Nephron (organoid): ENCODE measurements at regions not wholly inside any gene's neighbourhood (a gene's known extent, or its start where the extent isn't known, plus 50 kb on each side); places are given as distances from the start of the nearest gene placed in this dataset.

Experiments
- H3K27ac Mint-ChIP-seq, 3 experiments: 2 replicates each; pipeline ENCODE4 v1.8.0; 2020; ENCODE audit warnings: mixed read lengths in 3 of 3, mild to moderate bottlenecking in 2 of 3, moderate library complexity in 1 of 3
- H3K27me3 Mint-ChIP-seq: 2 replicates; pipeline ENCODE4 v1.8.0; 2021; ENCODE audit warnings: low read depth, mild to moderate bottlenecking, moderate library complexity, mixed read lengths
- H3K36me3 Mint-ChIP-seq: 2 replicates; pipeline ENCODE4 v1.8.0; 2020; ENCODE audit warnings: low read depth, mixed read lengths
- H3K4me1 Mint-ChIP-seq: 2 replicates; pipeline ENCODE4 v1.8.0; 2020; ENCODE audit warnings: mixed read lengths
- H3K4me3 Mint-ChIP-seq, 3 experiments: 2 replicates each; pipeline ENCODE4 v1.8.0; 2020; ENCODE audit warnings: mild to moderate bottlenecking in 3 of 3, mixed read lengths in 3 of 3, moderate library complexity in 2 of 3
- H3K9me3 Mint-ChIP-seq: 2 replicates; pipeline ENCODE4 v1.8.0; 2020; ENCODE audit warnings: mixed read lengths
- TF ChIP-seq, protein P1 (sequence below), 3 experiments: fragments of 200-600 bp; sonication (generic); IDR thresholded peaks; one replicate each; pipeline ENCODE4 v1.5.0; 2021; ENCODE audit warnings: antibody characterized with exemption in 3 of 3; ENCODE audit not compliant: unreplicated experiment in 3 of 3

DNA sequence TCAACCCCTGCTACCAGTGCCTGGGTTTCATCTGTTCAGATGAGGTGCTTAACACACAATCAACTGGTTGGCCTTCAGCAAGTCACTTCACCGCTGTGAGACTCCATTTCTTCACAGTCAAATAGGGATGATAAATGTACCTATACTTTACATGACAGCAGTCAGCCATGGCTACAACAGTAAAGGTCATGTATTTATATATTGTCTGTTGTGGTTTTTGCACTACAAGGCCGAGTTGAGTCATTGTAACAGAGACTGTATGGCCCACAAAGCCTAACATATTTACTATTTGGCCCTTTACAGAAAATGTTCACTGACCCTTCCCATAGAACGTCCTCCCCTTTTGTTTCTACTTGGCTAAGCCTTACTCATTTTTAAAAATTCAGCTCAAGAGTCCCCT, 404.6 kb upstream of the F9 start:
- no peaks in the 10 kb centered on the region for H3K36me3 Mint-ChIP-seq
- H3K27me3 Mint-ChIP-seq: no peaks in the 10 kb centered on the region
- TF ChIP-seq, protein P1, sequence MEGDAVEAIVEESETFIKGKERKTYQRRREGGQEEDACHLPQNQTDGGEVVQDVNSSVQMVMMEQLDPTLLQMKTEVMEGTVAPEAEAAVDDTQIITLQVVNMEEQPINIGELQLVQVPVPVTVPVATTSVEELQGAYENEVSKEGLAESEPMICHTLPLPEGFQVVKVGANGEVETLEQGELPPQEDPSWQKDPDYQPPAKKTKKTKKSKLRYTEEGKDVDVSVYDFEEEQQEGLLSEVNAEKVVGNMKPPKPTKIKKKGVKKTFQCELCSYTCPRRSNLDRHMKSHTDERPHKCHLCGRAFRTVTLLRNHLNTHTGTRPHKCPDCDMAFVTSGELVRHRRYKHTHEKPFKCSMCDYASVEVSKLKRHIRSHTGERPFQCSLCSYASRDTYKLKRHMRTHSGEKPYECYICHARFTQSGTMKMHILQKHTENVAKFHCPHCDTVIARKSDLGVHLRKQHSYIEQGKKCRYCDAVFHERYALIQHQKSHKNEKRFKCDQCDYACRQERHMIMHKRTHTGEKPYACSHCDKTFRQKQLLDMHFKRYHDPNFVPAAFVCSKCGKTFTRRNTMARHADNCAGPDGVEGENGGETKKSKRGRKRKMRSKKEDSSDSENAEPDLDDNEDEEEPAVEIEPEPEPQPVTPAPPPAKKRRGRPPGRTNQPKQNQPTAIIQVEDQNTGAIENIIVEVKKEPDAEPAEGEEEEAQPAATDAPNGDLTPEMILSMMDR (IDR thresholded peaks at IDR 0.05; ENCODE audit: unreplicated experiment in 3 of 3): no peak
- no peaks in the 10 kb centered on the region for H3K4me1 Mint-ChIP-seq
- no peak overlapping the region for H3K4me3 Mint-ChIP-seq
- H3K27ac Mint-ChIP-seq: no peak overlapping the region
- no peaks in the 10 kb centered on the region for H3K9me3 Mint-ChIP-seq

- TF ChIP-seq, protein P1 (IDR thresholded peaks at IDR 0.05; ENCODE audit: unreplicated experiment in 3 of 3): no peak
- Mint-ChIP-seq H3K4me1 (no peaks in the 10 kb centered on the region), H3K27ac (no peak overlapping the region), H3K9me3 (no peaks in the 10 kb centered on the region), H3K36me3 (no peaks in the 10 kb centered on the region), H3K4me3 (no peak overlapping the region), H3K27me3 (peaks cover 3% of the 10 kb centered on the region)
Measured at GRCh38 chrX:139121616-139122286, 408.8 kb upstream of the F9 start.

GRCh38 chrX:139120760-139121159, 409.2 kb upstream of the FGF13 start:
- TF ChIP-seq, protein P1 (IDR thresholded peaks at IDR 0.05; ENCODE audit: unreplicated experiment in 3 of 3): no peak
- Mint-ChIP-seq H3K36me3 (no peaks in the 10 kb centered on the region), H3K4me1 (no peaks in the 10 kb centered on the region), H3K27ac (no peak overlapping the region), H3K9me3 (no peaks in the 10 kb centered on the region), H3K27me3 (peaks cover 3% of the 10 kb centered on the region), H3K4me3 (no peak overlapping the region)

DNA sequence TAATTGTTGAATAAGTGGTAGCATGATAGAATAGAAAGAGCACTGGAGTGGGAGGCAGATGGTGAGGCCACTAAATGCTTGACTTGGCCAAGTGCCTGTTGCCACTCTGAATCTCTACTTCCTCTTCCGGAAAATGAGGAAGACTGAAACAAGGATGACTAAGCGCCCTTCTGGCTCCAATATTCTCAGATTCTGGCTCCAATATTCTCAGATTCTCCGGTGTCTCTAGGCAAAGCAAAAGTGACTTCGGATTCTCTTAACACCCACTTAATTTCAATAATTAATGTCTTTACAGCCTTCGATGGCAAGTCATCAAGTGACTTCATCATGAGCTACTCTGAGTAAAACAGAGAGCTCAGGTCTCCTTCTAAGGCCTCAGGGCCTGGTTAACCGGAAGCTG, 402.2 kb upstream of the FGF13 start:
- Mint-ChIP-seq H3K9me3 (no peaks in the 10 kb centered on the region), H3K36me3 (no peaks in the 10 kb centered on the region), H3K4me3 (no peak overlapping the region), H3K27ac (no peak overlapping the region), H3K4me1 (no peaks in the 10 kb centered on the region), H3K27me3 (peaks cover 3% of the 10 kb centered on the region)
- TF ChIP-seq, protein P1 (IDR thresholded peaks at IDR 0.05; ENCODE audit: unreplicated experiment in 3 of 3): no peak

DNA sequence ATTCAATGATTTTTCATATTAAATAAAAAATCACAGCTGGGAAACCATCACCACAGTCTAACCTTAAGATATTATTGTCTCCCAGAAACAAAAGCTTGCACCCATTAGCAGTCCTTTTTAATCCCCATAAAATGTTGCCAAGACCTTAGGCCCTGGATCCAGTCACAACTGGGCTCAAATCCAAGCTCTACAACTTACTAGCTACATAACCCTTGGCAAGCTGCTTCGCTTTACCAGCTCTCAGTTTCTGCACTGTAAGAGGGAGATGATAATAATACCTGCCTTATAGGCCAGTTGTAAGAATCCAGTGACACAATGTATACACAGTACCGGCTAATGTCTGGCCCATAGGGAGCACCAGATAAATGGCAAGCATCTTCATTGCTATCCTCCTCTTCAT, 400.9 kb upstream of the FGF13 start:
- Mint-ChIP-seq H3K4me3 (no peak overlapping the region), H3K27me3 (no peaks in the 10 kb centered on the region), H3K36me3 (no peaks in the 10 kb centered on the region), H3K27ac (no peak overlapping the region), H3K9me3 (no peaks in the 10 kb centered on the region), H3K4me1 (no peaks in the 10 kb centered on the region)
- TF ChIP-seq, protein P1 (IDR thresholded peaks at IDR 0.05; ENCODE audit: unreplicated experiment in 3 of 3): no peak

- no peaks in the 10 kb centered on the region for H3K36me3 Mint-ChIP-seq
- TF ChIP-seq, protein P1 (IDR thresholded peaks at IDR 0.05; ENCODE audit: unreplicated experiment in 3 of 3): no peak
- H3K4me1 Mint-ChIP-seq: peaks cover 5% of the 10 kb centered on the region
- H3K4me3 Mint-ChIP-seq: no peak overlapping the region
- H3K9me3 Mint-ChIP-seq: no peaks in the 10 kb centered on the region
- H3K27ac Mint-ChIP-seq: peak overlapping the region in 2 of 3 experiments; percentile 41 to 86
- H3K27me3 Mint-ChIP-seq: no peaks in the 10 kb centered on the region
Measured at GRCh38 chrX:139106069-139106468, 394.6 kb upstream of the FGF13 start.
